GM13977 (cell line): ENCODE measurements at regions not wholly inside any gene's neighbourhood (a gene's known extent, or its start where the extent isn't known, plus 50 kb on each side); places are given as distances from the start of the nearest gene placed in this dataset.

Experiments used
- DNase-seq: peaks from one replicate; pipeline ENCODE4 v3.0.0; 2012; ENCODE audit warnings: low spot score
- CTCF ChIP-seq: IDR thresholded peaks from 2 replicates; pipeline ENCODE4 v1.5.1; 2012; ENCODE audit warnings: mild to moderate bottlenecking, control low read depth; ENCODE audit not compliant: insufficient read depth; ENCODE audit errors: extremely low read depth, missing control alignments
- in situ Hi-C: fragments of 300-500 bp; cut with MboI; formaldehyde crosslinking; loops from one replicate; pipeline ENCODE4 v1.12.0; 2022; ENCODE audit warnings: low sequenced_read_pairs, low pct_unique_long_range_greater_than_20kb, mixed read lengths, inconsistent platforms; ENCODE audit not compliant: unreplicated experiment

DNA sequence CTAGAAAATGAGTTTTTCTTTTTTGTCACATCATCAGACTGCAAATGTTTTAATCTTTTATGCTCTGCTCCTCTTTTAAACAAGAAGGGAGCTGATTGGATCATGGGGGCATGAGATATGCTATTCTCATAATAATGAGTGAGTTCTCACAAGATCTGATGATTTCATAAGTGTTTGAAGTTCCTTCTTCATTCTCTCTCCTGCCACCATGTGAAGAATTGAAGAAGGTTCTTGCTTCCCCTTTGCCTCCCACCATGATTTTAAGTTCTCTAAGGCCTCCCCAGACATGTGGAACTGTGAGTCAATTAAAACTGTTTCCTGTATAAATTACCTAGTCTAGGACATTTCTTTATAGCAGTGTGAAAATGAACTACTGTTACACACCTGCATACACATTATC, 218.2 kb downstream of the NRIP1 start:
- TF ChIP-seq CTCF, result no peak
- in situ Hi-C loops, result loop anchor here (25.0 kb wide), 1 partner anchor 109 kb away; no protein-coding TSS in a partner anchor
- no peak for DNase-seq

DNA sequence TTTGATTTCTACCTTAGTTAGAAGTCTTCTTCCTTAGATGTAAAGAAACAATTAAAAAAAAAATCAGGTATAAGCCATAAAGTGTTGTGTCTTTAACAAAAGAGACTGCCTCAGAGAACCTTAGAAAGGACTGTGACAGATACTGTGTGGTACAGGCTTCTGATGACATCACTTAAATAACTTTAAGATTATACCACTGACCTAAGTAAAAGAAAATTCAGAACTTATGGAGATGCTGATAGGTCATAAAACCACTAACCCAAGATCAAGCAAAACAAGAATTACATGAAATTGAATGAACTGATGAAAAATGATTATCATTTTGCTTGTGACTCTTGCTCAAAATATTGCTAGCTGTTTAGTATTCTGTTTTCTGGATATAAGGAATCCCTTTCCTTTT, 220.8 kb downstream of the NRIP1 start:
- TF ChIP-seq CTCF, result no peak
- no peak for DNase-seq
- in situ Hi-C loops, result loop anchor here (25.0 kb wide), 1 partner anchor 107 kb away; no protein-coding TSS in a partner anchor

GRCh38 chr21:14842601-14843000, 222.2 kb downstream of the NRIP1 start:
- no peak for DNase-seq
- no peak for TF ChIP-seq CTCF
- in situ Hi-C loops, result loop anchor here (25.0 kb wide), 1 partner anchor 105 kb away; no protein-coding TSS in a partner anchor

GRCh38 chr21:14841511-14842472, 223.0 kb downstream of the NRIP1 start:
- no peak for DNase-seq
- in situ Hi-C loops, result loop anchor here (25.0 kb wide), 1 partner anchor 104 kb away; no protein-coding TSS in a partner anchor
- TF ChIP-seq CTCF, result no peak

GRCh38 chr21:14838400-14838799, 226.4 kb downstream of the NRIP1 start:
- no peak for TF ChIP-seq CTCF
- in situ Hi-C loops, result loop anchor here (25.0 kb wide), 1 partner anchor 101 kb away; no protein-coding TSS in a partner anchor
- no peak for DNase-seq

DNA sequence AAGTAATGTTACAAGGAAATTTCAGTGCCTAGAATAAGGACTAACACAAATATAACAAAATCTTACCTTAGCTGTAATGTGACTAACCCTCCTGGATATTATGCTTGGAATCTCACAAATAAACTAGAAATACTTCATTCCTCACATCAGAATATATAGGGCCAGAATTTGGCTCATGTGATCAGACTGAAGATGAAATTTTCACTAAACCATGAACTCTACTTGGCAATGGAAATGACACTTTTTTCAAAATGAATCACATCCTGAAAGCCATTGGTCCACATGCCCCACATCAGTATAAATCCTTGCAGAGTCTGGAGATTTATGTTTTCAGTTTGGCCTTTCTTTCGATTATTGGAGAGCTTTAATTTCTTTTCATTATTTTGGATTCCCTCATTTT, 227.8 kb downstream of the NRIP1 start:
- DNase-seq, result no peak
- no peak for TF ChIP-seq CTCF
- in situ Hi-C loops, result loop anchor here (25.0 kb wide), 1 partner anchor 100 kb away; no protein-coding TSS in a partner anchor
